ENCODE measurements at regions not wholly inside any gene's neighbourhood (a gene's known extent, or its start where the extent isn't known, plus 50 kb on each side); places are given as distances from the start of the nearest gene placed in this dataset.
"Not testable (repeated sequence)": the region's sequence is repeated elsewhere in the genome, so short reads cannot be mapped to it uniquely, and the experiment has no call there.

DNA sequence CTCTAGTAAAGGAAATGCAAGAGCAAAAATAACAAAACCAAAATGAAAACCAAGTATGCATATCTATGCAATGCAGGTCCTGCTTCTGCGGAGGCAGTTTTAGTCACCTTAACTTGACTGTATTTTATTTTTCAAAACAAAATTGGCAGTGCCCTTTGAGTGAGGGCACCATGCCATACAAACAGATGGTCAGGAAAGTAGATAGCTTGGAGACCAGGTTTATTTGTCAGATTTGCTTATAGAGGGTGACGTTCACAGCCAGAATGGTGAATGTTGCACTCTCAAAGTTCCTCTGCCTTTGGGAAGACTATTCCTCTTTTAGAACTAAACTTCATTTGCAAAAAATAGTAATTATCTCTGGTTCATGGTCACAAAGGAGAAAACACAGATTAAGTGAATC, 801.9 kb downstream of the ANKRD7 start:
- Mint-ChIP-seq H3K27me3 (ENCODE audit: low read depth) (no peaks in the 10 kb centered on the region), H3K36me3 (ENCODE audit: low read depth) (no peaks in the 10 kb centered on the region), H3K4me3 (no peak overlapping the region), H3K9me3 (peaks cover 9% of the 10 kb centered on the region), H3K4me1 (ENCODE audit: low read depth) (no peaks in the 10 kb centered on the region), H3K27ac (no peak overlapping the region)
- intact Hi-C loops (cut with micrococcal nuclease): no loop called here
- DNase-seq: no peak
- CTCF ChIA-PET: no interaction called here

- Mint-ChIP-seq H3K27me3 (ENCODE audit: low read depth) (no peaks in the 10 kb centered on the region), H3K9me3 (peaks cover 4% of the 10 kb centered on the region), H3K4me1 (ENCODE audit: low read depth) (no peaks in the 10 kb centered on the region), H3K27ac (no peak overlapping the region), H3K4me3 (no peak overlapping the region), H3K36me3 (ENCODE audit: low read depth) (no peaks in the 10 kb centered on the region)
- intact Hi-C loops (cut with micrococcal nuclease): no loop called here
- DNase-seq: no peak
- CTCF ChIA-PET: no interaction called here
Measured at GRCh38 chr7:119028736-119029135, 804.2 kb downstream of the ANKRD7 start.

GRCh38 chr7:119032136-119032535, 807.6 kb downstream of the ANKRD7 start:
- H3K4me3 Mint-ChIP-seq; H3K27ac Mint-ChIP-seq; H3K36me3 Mint-ChIP-seq (ENCODE audit: low read depth); intact Hi-C loops (cut with micrococcal nuclease); CTCF ChIA-PET; H3K27me3 Mint-ChIP-seq (ENCODE audit: low read depth); H3K4me1 Mint-ChIP-seq (ENCODE audit: low read depth); H3K9me3 Mint-ChIP-seq; DNase-seq: not testable (repeated sequence)

- Mint-ChIP-seq H3K4me3 (no peak overlapping the region), H3K4me1 (ENCODE audit: low read depth) (no peaks in the 10 kb centered on the region), H3K36me3 (ENCODE audit: low read depth) (no peaks in the 10 kb centered on the region), H3K27ac (no peak overlapping the region), H3K9me3 (peaks cover 13% of the 10 kb centered on the region), H3K27me3 (ENCODE audit: low read depth) (no peaks in the 10 kb centered on the region)
- intact Hi-C loops (cut with micrococcal nuclease): no loop called here
- DNase-seq: no peak
- CTCF ChIA-PET: no interaction called here
Measured at GRCh38 chr7:119033641-119034040, 809.1 kb downstream of the ANKRD7 start.

GRCh38 chr7:119037941-119038340, 813.4 kb downstream of the ANKRD7 start:
- CTCF ChIA-PET: no interaction called here
- H3K27me3 Mint-ChIP-seq (ENCODE audit: low read depth): no peaks in the 10 kb centered on the region
- no peak overlapping the region for H3K4me3 Mint-ChIP-seq
- DNase-seq: no peak
- no peaks in the 10 kb centered on the region for H3K4me1 Mint-ChIP-seq (ENCODE audit: low read depth)
- no peak overlapping the region for H3K27ac Mint-ChIP-seq
- H3K36me3 Mint-ChIP-seq (ENCODE audit: low read depth): no peaks in the 10 kb centered on the region
- intact Hi-C loops (cut with micrococcal nuclease): no loop called here
- peaks cover 19% of the 10 kb centered on the region for H3K9me3 Mint-ChIP-seq

DNA sequence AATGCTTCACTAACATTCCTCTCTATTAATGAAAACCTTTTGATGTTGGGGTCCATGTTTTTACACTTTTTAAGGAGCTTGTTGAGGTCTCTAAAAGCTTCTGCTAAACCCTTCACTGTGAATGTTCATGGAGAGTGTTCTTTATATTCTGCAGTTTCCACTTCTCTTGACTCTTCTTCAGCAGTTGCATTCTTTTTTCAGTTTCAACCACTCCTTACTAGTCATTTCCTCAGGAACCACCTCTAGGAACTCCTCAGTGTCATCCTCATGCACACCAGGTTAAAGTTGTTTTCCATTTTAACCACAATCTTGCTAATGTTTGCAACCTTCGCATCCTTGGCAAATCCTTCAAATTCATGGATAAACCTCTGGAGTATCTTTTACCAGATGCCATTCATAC, 821.6 kb downstream of the ANKRD7 start:
- intact Hi-C loops (cut with micrococcal nuclease): no loop called here
- Mint-ChIP-seq H3K9me3 (peaks cover 8% of the 10 kb centered on the region), H3K4me1 (ENCODE audit: low read depth) (no peaks in the 10 kb centered on the region), H3K27ac (no peak overlapping the region), H3K27me3 (ENCODE audit: low read depth) (no peaks in the 10 kb centered on the region), H3K4me3 (no peak overlapping the region), H3K36me3 (ENCODE audit: low read depth) (no peaks in the 10 kb centered on the region)
- CTCF ChIA-PET: no interaction called here
- DNase-seq: no peak

- H3K4me3 Mint-ChIP-seq: no peak overlapping the region
- DNase-seq: no peak
- CTCF ChIA-PET: no interaction called here
- no peak overlapping the region for H3K27ac Mint-ChIP-seq
- peaks cover 2% of the 10 kb centered on the region for H3K9me3 Mint-ChIP-seq
- no peaks in the 10 kb centered on the region for H3K36me3 Mint-ChIP-seq (ENCODE audit: low read depth)
- H3K4me1 Mint-ChIP-seq (ENCODE audit: low read depth): no peaks in the 10 kb centered on the region
- intact Hi-C loops (cut with micrococcal nuclease): no loop called here
- no peaks in the 10 kb centered on the region for H3K27me3 Mint-ChIP-seq (ENCODE audit: low read depth)
Measured at GRCh38 chr7:119065966-119066365, 841.5 kb downstream of the ANKRD7 start.

DNA sequence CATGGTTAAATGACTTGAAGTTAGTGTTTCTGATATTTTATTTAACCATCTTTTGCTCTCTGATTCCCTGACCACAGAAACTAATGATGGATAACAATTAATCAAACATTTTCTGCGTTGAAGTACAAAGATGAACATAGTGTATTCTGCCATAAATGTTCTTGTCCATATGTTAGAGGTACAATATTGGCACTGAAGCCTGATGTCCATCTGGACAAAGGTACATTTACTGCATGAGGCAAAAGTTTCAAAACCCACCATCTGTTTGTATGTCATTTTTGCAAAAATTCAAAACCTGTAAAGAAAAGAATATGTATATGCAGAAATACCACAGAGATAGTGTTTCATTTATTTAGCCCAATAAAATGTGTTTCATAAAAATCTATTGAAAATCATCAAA, 861.5 kb downstream of the ANKRD7 start:
- CTCF ChIA-PET: no interaction called here
- intact Hi-C loops (cut with micrococcal nuclease): no loop called here
- DNase-seq: no peak
- Mint-ChIP-seq H3K36me3 (ENCODE audit: low read depth) (no peaks in the 10 kb centered on the region), H3K27me3 (ENCODE audit: low read depth) (no peaks in the 10 kb centered on the region), H3K27ac (no peak overlapping the region), H3K4me3 (no peak overlapping the region), H3K4me1 (ENCODE audit: low read depth) (no peaks in the 10 kb centered on the region), H3K9me3 (peaks cover 9% of the 10 kb centered on the region)

GRCh38 chr7:119090851-119091250, 866.3 kb downstream of the ANKRD7 start:
- H3K4me1 Mint-ChIP-seq (ENCODE audit: low read depth): no peaks in the 10 kb centered on the region
- H3K4me3 Mint-ChIP-seq: no peak overlapping the region
- no peaks in the 10 kb centered on the region for H3K36me3 Mint-ChIP-seq (ENCODE audit: low read depth)
- H3K27me3 Mint-ChIP-seq (ENCODE audit: low read depth): no peaks in the 10 kb centered on the region
- no peak overlapping the region for H3K27ac Mint-ChIP-seq
- no peak for DNase-seq
- CTCF ChIA-PET: interaction anchor here (0.6 kb wide), 1 partner anchor 1249 kb away, joined by 3 read pairs; no protein-coding TSS in a partner anchor
- intact Hi-C loops (cut with micrococcal nuclease): no loop called here
- peaks cover 4% of the 10 kb centered on the region for H3K9me3 Mint-ChIP-seq

DNA sequence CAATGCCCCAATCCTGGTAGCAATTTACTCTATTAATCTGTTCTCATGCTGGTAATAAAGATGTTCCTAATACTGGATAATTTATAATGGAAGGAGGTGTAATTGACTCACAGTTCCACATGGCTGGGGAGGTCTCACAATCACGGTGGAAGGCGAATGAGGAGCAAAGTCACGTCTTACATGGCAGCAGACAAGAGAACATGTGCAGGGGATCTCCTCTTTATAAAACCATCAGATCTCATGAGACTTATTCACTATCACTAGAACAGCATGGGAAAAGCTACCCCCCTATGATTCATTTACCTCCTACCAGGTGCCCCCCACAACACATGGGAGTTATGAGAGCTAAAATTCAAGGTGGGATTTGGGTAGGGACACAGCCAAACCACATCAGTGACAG, 872.2 kb downstream of the ANKRD7 start:
- CTCF ChIA-PET: no interaction called here
- Mint-ChIP-seq H3K36me3 (ENCODE audit: low read depth) (no peaks in the 10 kb centered on the region), H3K4me3 (no peak overlapping the region), H3K4me1 (ENCODE audit: low read depth) (no peaks in the 10 kb centered on the region), H3K27me3 (ENCODE audit: low read depth) (no peaks in the 10 kb centered on the region), H3K27ac (no peak overlapping the region), H3K9me3 (peaks cover 20% of the 10 kb centered on the region)
- DNase-seq: no peak
- intact Hi-C loops (cut with micrococcal nuclease): no loop called here

DNA sequence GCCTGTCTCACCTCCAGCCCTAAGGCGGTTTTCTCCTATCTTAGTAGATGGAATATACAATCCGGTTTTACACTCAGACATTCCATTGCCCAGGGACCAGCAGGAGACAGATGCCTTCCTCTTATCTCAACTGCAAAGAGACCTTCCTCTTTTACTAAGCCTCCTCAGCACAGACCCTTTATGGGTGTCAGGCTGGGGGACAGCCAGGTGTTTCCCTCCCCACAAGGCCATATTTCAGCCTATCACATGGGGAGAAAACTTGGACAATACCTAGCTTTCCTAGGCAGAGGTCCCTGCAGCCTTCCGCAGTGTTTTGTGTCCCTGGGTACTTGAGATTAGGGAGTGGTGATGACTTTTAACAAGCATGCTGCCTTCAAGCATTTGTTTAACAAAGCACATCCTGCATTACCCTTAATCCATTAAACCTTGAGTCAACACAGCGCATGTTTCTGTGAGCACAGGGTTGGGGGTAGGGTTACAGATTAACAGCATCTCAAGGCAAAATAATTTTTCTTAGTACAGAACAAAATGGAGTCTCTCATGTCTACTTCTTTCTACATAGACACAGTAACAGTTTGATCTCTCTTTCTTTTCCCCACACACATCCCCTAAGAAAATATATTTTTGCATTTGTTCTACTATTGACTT, 876.2 kb downstream of the ANKRD7 start:
- CTCF ChIA-PET; H3K4me3 Mint-ChIP-seq; H3K27me3 Mint-ChIP-seq (ENCODE audit: low read depth); H3K27ac Mint-ChIP-seq; H3K36me3 Mint-ChIP-seq (ENCODE audit: low read depth); intact Hi-C loops (cut with micrococcal nuclease); DNase-seq; H3K4me1 Mint-ChIP-seq (ENCODE audit: low read depth): not testable (repeated sequence)
- H3K9me3 Mint-ChIP-seq: peaks cover 21% of the 10 kb centered on the region

- no peak for DNase-seq
- no peak overlapping the region for H3K27ac Mint-ChIP-seq
- H3K9me3 Mint-ChIP-seq: peaks cover 16% of the 10 kb centered on the region
- H3K4me1 Mint-ChIP-seq (ENCODE audit: low read depth): no peaks in the 10 kb centered on the region
- H3K4me3 Mint-ChIP-seq: no peak overlapping the region
- CTCF ChIA-PET: no interaction called here
- H3K36me3 Mint-ChIP-seq (ENCODE audit: low read depth): no peaks in the 10 kb centered on the region
- intact Hi-C loops (cut with micrococcal nuclease): no loop called here
- no peaks in the 10 kb centered on the region for H3K27me3 Mint-ChIP-seq (ENCODE audit: low read depth)
Measured at GRCh38 chr7:119102291-119102690, 877.8 kb downstream of the ANKRD7 start.

- intact Hi-C loops (cut with micrococcal nuclease): no loop called here
- Mint-ChIP-seq H3K9me3 (peaks cover 12% of the 10 kb centered on the region), H3K4me3 (no peak overlapping the region), H3K4me1 (ENCODE audit: low read depth) (no peaks in the 10 kb centered on the region), H3K36me3 (ENCODE audit: low read depth) (no peaks in the 10 kb centered on the region), H3K27me3 (ENCODE audit: low read depth) (no peaks in the 10 kb centered on the region), H3K27ac (no peak overlapping the region)
- CTCF ChIA-PET: no interaction called here
- DNase-seq: no peak
Measured at GRCh38 chr7:119105381-119105780, 880.9 kb downstream of the ANKRD7 start.

DNA sequence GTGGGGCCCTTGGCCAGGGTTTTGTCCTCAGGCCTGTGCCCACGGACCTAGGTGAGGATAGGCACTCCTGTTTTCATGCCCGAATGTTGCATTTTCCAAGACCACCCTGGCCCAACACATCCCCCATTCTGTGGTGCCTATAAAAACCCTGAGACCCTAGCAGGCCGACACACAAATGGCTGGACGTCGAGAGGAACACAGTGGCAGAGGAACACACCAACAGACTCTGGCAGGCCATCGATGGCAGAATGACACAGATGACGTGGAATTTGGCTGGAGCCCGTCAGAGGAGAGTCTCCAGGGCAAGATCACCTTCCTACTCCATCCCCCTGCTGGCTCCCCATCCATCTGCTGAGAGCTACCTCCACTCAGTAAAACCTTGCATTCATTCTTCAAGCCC, 898.8 kb downstream of the ANKRD7 start:
- Mint-ChIP-seq H3K27ac (no peak overlapping the region), H3K9me3 (peaks cover 1% of the 10 kb centered on the region), H3K4me3 (no peak overlapping the region), H3K36me3 (ENCODE audit: low read depth) (no peaks in the 10 kb centered on the region), H3K27me3 (ENCODE audit: low read depth) (no peaks in the 10 kb centered on the region), H3K4me1 (ENCODE audit: low read depth) (no peaks in the 10 kb centered on the region)
- intact Hi-C loops (cut with micrococcal nuclease): no loop called here
- CTCF ChIA-PET: no interaction called here
- DNase-seq: no peak
